Natural killer cell (primary cell): ENCODE measurements at regions not wholly inside any gene's neighbourhood (a gene's known extent, or its start where the extent isn't known, plus 50 kb on each side); places are given as distances from the start of the nearest gene placed in this dataset.

Source experiments
- ATAC-seq, 3 donors: fragments of 150-1000 bp in 2 of 3; fragments of 200-7000 bp in 1 of 3; cut with Tn5 transposase; 1 replicate in 1 of 3; 2 replicates in 2 of 3; pipeline ENCODE4 v1.10.0; 2021; ENCODE audit warnings: mild to moderate bottlenecking in 2 of 3, moderate library complexity in 2 of 3
- DNase-seq, 2 donors: peaks; one replicate each; pipeline versions ENCODE4 v3.0.0 to v3.0.0-alpha.2; 2013 to 2021; ENCODE audit warnings: mixed read lengths in 1 of 2
- H3K27ac ChIP-seq: one replicate; pipeline ENCODE4 v1.5.1; 2013; ENCODE audit warnings: mild to moderate bottlenecking, low read length
- H3K27me3 ChIP-seq: one replicate; pipeline ENCODE4 v1.6.1; 2013; ENCODE audit warnings: low read length; ENCODE audit not compliant: control insufficient read depth, insufficient read depth
- H3K36me3 ChIP-seq: one replicate; pipeline ENCODE4 v1.6.1; 2013; ENCODE audit warnings: low read length; ENCODE audit not compliant: control insufficient read depth, insufficient read depth
- H3K4me1 ChIP-seq: one replicate; pipeline ENCODE4 v1.6.1; 2013; ENCODE audit warnings: low read length; ENCODE audit not compliant: control insufficient read depth, insufficient read depth
- H3K4me3 ChIP-seq: one replicate; pipeline ENCODE4 v1.5.1; 2013; ENCODE audit warnings: low read length
- H3K9me3 ChIP-seq: one replicate; pipeline ENCODE4 v1.6.1; 2013; ENCODE audit warnings: low read length; ENCODE audit not compliant: control insufficient read depth, insufficient read depth
- H3K27ac Mint-ChIP-seq, 2 donors: one replicate each; pipeline ENCODE4 v1.8.0; 2022; ENCODE audit warnings: mild to moderate bottlenecking in 2 of 2, mixed read lengths in 2 of 2, moderate library complexity in 1 of 2
- H3K27me3 Mint-ChIP-seq, 2 donors: one replicate each; pipeline ENCODE4 v1.8.0; 2022; ENCODE audit warnings: low read depth in 2 of 2, mixed read lengths in 2 of 2
- H3K36me3 Mint-ChIP-seq: one replicate; pipeline ENCODE4 v1.8.0; 2022; ENCODE audit warnings: mixed read lengths
- H3K4me1 Mint-ChIP-seq, 2 donors: one replicate each; pipeline ENCODE4 v1.8.0; 2022; ENCODE audit warnings: mixed read lengths in 2 of 2
- H3K4me3 Mint-ChIP-seq: one replicate; pipeline ENCODE4 v1.8.0; 2022; ENCODE audit warnings: mild to moderate bottlenecking, moderate library complexity, mixed read lengths
- H3K9me3 Mint-ChIP-seq, 2 donors: one replicate each; pipeline ENCODE4 v1.8.0; 2022; ENCODE audit warnings: mixed read lengths in 2 of 2
- CTCF ChIP-seq: fragments of 200-600 bp; IDR thresholded peaks from one replicate; pipeline ENCODE4 v1.8.0; 2022; ENCODE audit warnings: antibody characterized with exemption
- WGBS: methylation state at CpG from one replicate; pipeline ENCODE4 v1.1.7; 2013; ENCODE audit warnings: missing lambda C conversion rate; ENCODE audit not compliant: insufficient coverage; 5-methylcytosine and 5-hydroxymethylcytosine counted together
- intact Hi-C: fragments of 100-400 bp; cut with micrococcal nuclease; formaldehyde crosslinking; loops from one replicate; pipeline ENCODE4 v1.14.2; 2022

GRCh38 chr1:11406845-11407244 is 72.1 kb upstream of the DISP3 start:
- no peak overlapping the region for H3K4me3 ChIP-seq
- no peaks in the 10 kb centered on the region for H3K27me3 Mint-ChIP-seq
- ATAC-seq (no peak), DNase-seq (no peak)
- H3K4me1 ChIP-seq = peaks cover 20% of the 10 kb centered on the region
- intact Hi-C loops = no loop called here
- no peaks in the 10 kb centered on the region for H3K27me3 ChIP-seq
- peak overlapping the region in 1 of 2 donors; percentile 8 for H3K27ac Mint-ChIP-seq
- H3K4me3 Mint-ChIP-seq = peak overlapping the region; percentile 80
- TF ChIP-seq CTCF = no peak
- peaks cover 21 to 24% of the 10 kb centered on the region in 2 donors for H3K4me1 Mint-ChIP-seq
- H3K36me3 Mint-ChIP-seq = peaks cover 6% of the 10 kb centered on the region
- H3K27ac ChIP-seq = no peak overlapping the region
- H3K9me3 Mint-ChIP-seq = no peaks in the 10 kb centered on the region
- peaks cover 3% of the 10 kb centered on the region for H3K9me3 ChIP-seq
- WGBS = 3% methylated on average over 3 of the region's 6 CpGs
- no peaks in the 10 kb centered on the region for H3K36me3 ChIP-seq

GRCh38 chr1:11407301-11407994 is 71.5 kb upstream of the DISP3 start:
- Mint-ChIP-seq H3K4me3 (peak overlapping the region; percentile 80), H3K4me1 (peaks cover 21 to 24% of the 10 kb centered on the region in 2 donors), H3K36me3 (peaks cover 6% of the 10 kb centered on the region), H3K27me3 (no peaks in the 10 kb centered on the region), H3K27ac (peak overlapping the region; percentile 7 to 8), H3K9me3 (no peaks in the 10 kb centered on the region)
- intact Hi-C loops = no loop called here
- no peak overlapping the region for H3K4me3 ChIP-seq
- no peak for TF ChIP-seq CTCF
- WGBS = 19% methylated on average over 12 of the region's 13 CpGs
- no peaks in the 10 kb centered on the region for H3K27me3 ChIP-seq
- ATAC-seq = no peak
- H3K9me3 ChIP-seq = peaks cover 3% of the 10 kb centered on the region
- peaks cover 20% of the 10 kb centered on the region for H3K4me1 ChIP-seq
- H3K27ac ChIP-seq = no peak overlapping the region
- H3K36me3 ChIP-seq = no peaks in the 10 kb centered on the region
- peak in 1 of 2 donors; percentile 30 for DNase-seq

GRCh38 chr1:11412141-11412540 is 66.8 kb upstream of the DISP3 start:
- peaks cover 14% of the 10 kb centered on the region for H3K4me1 ChIP-seq
- no peaks in the 10 kb centered on the region for H3K9me3 ChIP-seq
- intact Hi-C loops = no loop called here
- Mint-ChIP-seq H3K4me1 (peaks cover 11% of the 10 kb centered on the region in 2 donors), H3K9me3 (no peaks in the 10 kb centered on the region), H3K27me3 (peaks cover 8 to 9% of the 10 kb centered on the region in 2 donors), H3K36me3 (peaks cover 2% of the 10 kb centered on the region), H3K27ac (no peak overlapping the region), H3K4me3 (no peak overlapping the region)
- H3K27ac ChIP-seq = no peak overlapping the region
- ATAC-seq (no peak), DNase-seq (no peak)
- WGBS = 90% methylated on average over 3 of the region's 3 CpGs
- TF ChIP-seq CTCF = no peak
- H3K36me3 ChIP-seq = no peaks in the 10 kb centered on the region
- H3K27me3 ChIP-seq = no peaks in the 10 kb centered on the region
- no peak overlapping the region for H3K4me3 ChIP-seq

GRCh38 chr1:11413986-11414391 is 65.0 kb upstream of the DISP3 start:
- intact Hi-C loops = no loop called here
- Mint-ChIP-seq H3K4me3 (no peak overlapping the region), H3K27ac (no peak overlapping the region), H3K36me3 (no peaks in the 10 kb centered on the region), H3K9me3 (no peaks in the 10 kb centered on the region), H3K27me3 (peaks cover 9 to 11% of the 10 kb centered on the region in 2 donors), H3K4me1 (no peaks in the 10 kb centered on the region)
- H3K27ac ChIP-seq = no peak overlapping the region
- no peaks in the 10 kb centered on the region for H3K9me3 ChIP-seq
- H3K4me1 ChIP-seq = no peaks in the 10 kb centered on the region
- DNase-seq (no peak), ATAC-seq (no peak)
- TF ChIP-seq CTCF = no peak
- no peaks in the 10 kb centered on the region for H3K27me3 ChIP-seq
- 72% methylated on average over 7 of the region's 8 CpGs for WGBS
- no peak overlapping the region for H3K4me3 ChIP-seq
- H3K36me3 ChIP-seq = no peaks in the 10 kb centered on the region
